ENCODE measurements at regions not wholly inside any gene's neighbourhood (a gene's known extent, or its start where the extent isn't known, plus 50 kb on each side); places are given as distances from the start of the nearest gene placed in this dataset.

- TF ChIP-seq CTCF (IDR thresholded peaks at IDR 0.05; ENCODE audit: insufficient read depth, low read depth, low read length) = no peak
- no peak for TF ChIP-seq EZH2 (IDR thresholded peaks at IDR 0.05; ENCODE audit: insufficient read depth, low read length)
Measured at GRCh38 chr5:15037247-15037908, 165.8 kb upstream of the ANKH start.

Data from astrocyte (in vitro differentiated cells and primary cell).